ENCODE measurements at regions not wholly inside any gene's neighbourhood (a gene's known extent, or its start where the extent isn't known, plus 50 kb on each side); places are given as distances from the start of the nearest gene placed in this dataset.

- TF ChIP-seq, protein P1, sequence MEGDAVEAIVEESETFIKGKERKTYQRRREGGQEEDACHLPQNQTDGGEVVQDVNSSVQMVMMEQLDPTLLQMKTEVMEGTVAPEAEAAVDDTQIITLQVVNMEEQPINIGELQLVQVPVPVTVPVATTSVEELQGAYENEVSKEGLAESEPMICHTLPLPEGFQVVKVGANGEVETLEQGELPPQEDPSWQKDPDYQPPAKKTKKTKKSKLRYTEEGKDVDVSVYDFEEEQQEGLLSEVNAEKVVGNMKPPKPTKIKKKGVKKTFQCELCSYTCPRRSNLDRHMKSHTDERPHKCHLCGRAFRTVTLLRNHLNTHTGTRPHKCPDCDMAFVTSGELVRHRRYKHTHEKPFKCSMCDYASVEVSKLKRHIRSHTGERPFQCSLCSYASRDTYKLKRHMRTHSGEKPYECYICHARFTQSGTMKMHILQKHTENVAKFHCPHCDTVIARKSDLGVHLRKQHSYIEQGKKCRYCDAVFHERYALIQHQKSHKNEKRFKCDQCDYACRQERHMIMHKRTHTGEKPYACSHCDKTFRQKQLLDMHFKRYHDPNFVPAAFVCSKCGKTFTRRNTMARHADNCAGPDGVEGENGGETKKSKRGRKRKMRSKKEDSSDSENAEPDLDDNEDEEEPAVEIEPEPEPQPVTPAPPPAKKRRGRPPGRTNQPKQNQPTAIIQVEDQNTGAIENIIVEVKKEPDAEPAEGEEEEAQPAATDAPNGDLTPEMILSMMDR (conservative IDR thresholded peaks at IDR 0.05; ENCODE audit: low read length) = no peak
- intact Hi-C loops (cut with micrococcal nuclease; ENCODE audit: unreplicated experiment) = no loop called here
- no peak for DNase-seq (ENCODE audit: low spot score)
- Histone ChIP-seq H3K27ac (ENCODE audit: low read depth, low read length, poor library complexity, severe bottlenecking) (no peak overlapping the region), H2AFZ (ENCODE audit: low read length) (no peak overlapping the region), H3K9me3 (ENCODE audit: low read length) (no peaks in the 10 kb centered on the region), H3K36me3 (ENCODE audit: insufficient read depth, low read length) (no peaks in the 10 kb centered on the region), H3K4me1 (ENCODE audit: insufficient read depth, low read length, poor library complexity, severe bottlenecking) (no peaks in the 10 kb centered on the region), H3K79me2 (ENCODE audit: insufficient read depth, low read depth, low read length) (no peaks in the 10 kb centered on the region), H3K9me2 (ENCODE audit: insufficient read depth, low read length) (no peaks in the 10 kb centered on the region), H3K4me3 (ENCODE audit: low read depth, low read length, poor library complexity, severe bottlenecking) (no peak overlapping the region), H4K20me1 (ENCODE audit: insufficient read depth, low read length) (no peaks in the 10 kb centered on the region), H3K4me2 (ENCODE audit: low read length) (no peak overlapping the region)
- BruUV-seq (replicated peaks) = no TSS peak
- ChIA-PET CTCF (ENCODE audit: unreplicated experiment) (no interaction called here), POLR2A (interaction anchor here (0.6 to 0.7 kb wide), 2 partner anchors 226 to 520 kb away, joined by 3 to 5 read pairs; no protein-coding TSS in a partner anchor)
These were observed 70.7 kb downstream of the BBS10 start for GRCh38 chr12:76277480-76277879.

- POLR2A ChIA-PET = no interaction called here
- intact Hi-C loops (cut with micrococcal nuclease; ENCODE audit: unreplicated experiment) = no loop called here
- H3K9me3 ChIP-seq (ENCODE audit: low read length) = no peaks in the 10 kb centered on the region
These were observed 71.6 kb downstream of the BBS10 start for GRCh38 chr12:76276499-76277151.

DNA sequence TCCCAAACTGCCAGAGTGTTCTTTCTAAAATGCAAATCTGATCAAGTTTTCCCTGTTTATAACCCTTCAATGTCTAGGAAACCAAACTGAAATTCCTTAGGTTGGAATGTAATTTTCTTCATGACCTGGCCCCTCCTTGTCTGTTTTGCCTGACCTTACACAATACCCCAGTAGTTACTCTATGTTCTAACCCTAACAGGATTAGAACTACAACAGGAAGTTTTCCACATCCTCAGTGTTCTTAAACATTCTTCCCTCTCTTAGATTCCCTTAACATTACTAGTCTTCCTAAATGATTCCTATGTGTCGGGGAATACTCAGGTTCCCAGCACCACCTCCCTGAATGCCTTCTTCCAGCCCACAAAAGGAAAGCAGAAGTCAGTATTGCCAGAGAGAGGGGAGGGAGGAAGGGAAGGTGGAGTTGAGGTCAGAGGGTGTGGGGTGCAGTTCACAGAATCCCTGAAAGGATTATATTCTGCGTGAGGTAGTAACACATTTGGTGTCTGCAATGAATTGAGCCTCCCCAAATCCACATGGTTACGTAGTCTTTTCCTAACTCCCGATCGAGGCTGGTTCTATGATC is 72.6 kb downstream of the BBS10 start:
- Histone ChIP-seq H3K9me3 (ENCODE audit: low read length) (no peaks in the 10 kb centered on the region), H3K4me3 (ENCODE audit: low read depth, low read length, poor library complexity, severe bottlenecking) (no peak overlapping the region), H3K4me2 (ENCODE audit: low read length) (no peak overlapping the region), H3K4me1 (ENCODE audit: insufficient read depth, low read length, poor library complexity, severe bottlenecking) (no peaks in the 10 kb centered on the region), H3K9me2 (ENCODE audit: insufficient read depth, low read length) (no peaks in the 10 kb centered on the region), H3K79me2 (ENCODE audit: insufficient read depth, low read depth, low read length) (no peaks in the 10 kb centered on the region), H3K27ac (ENCODE audit: low read depth, low read length, poor library complexity, severe bottlenecking) (no peak overlapping the region), H4K20me1 (ENCODE audit: insufficient read depth, low read length) (no peaks in the 10 kb centered on the region), H3K36me3 (ENCODE audit: insufficient read depth, low read length) (no peaks in the 10 kb centered on the region), H2AFZ (ENCODE audit: low read length) (no peak overlapping the region)
- TF ChIP-seq, protein P1 (conservative IDR thresholded peaks at IDR 0.05; ENCODE audit: low read length) = no peak
- TF ChIP-seq EZH2phosphoT487 (IDR thresholded peaks at IDR 0.05; ENCODE audit: borderline replicate concordance, low read depth, low read length) = no peak
- intact Hi-C loops (cut with micrococcal nuclease; ENCODE audit: unreplicated experiment) = no loop called here
- no peak for DNase-seq (ENCODE audit: low spot score)
- BruUV-seq (replicated peaks) = no TSS peak
- CTCF ChIA-PET (ENCODE audit: unreplicated experiment) = no interaction called here
- POLR2A ChIA-PET = interaction anchor here (0.6 kb wide), 1 partner anchor 120 kb away, joined by 5 read pairs; no protein-coding TSS in a partner anchor

More at GRCh38 chr12:76276499-76277151, 71.6 kb downstream of the BBS10 start:
- H3K36me3 ChIP-seq (ENCODE audit: insufficient read depth, low read length) = no peaks in the 10 kb centered on the region
- no peaks in the 10 kb centered on the region for H4K20me1 ChIP-seq (ENCODE audit: insufficient read depth, low read length)
- no peak for DNase-seq (ENCODE audit: low spot score)
- no peak overlapping the region for H2AFZ ChIP-seq (ENCODE audit: low read length)
- no peaks in the 10 kb centered on the region for H3K79me2 ChIP-seq (ENCODE audit: insufficient read depth, low read depth, low read length)
- H3K9me2 ChIP-seq (ENCODE audit: insufficient read depth, low read length) = no peaks in the 10 kb centered on the region
- BruUV-seq (replicated peaks) = no TSS peak
- no peaks in the 10 kb centered on the region for H3K4me1 ChIP-seq (ENCODE audit: insufficient read depth, low read length, poor library complexity, severe bottlenecking)
- CTCF ChIA-PET (ENCODE audit: unreplicated experiment) = no interaction called here
- no peak overlapping the region for H3K4me2 ChIP-seq (ENCODE audit: low read length)
- TF ChIP-seq, protein P1 (conservative IDR thresholded peaks at IDR 0.05; ENCODE audit: low read length) = no peak
- H3K4me3 ChIP-seq (ENCODE audit: low read depth, low read length, poor library complexity, severe bottlenecking) = no peak overlapping the region
- no peak overlapping the region for H3K27ac ChIP-seq (ENCODE audit: low read depth, low read length, poor library complexity, severe bottlenecking)

All from OCI-LY7 (cell line).